Body of pancreas (tissue), 4 donors: ENCODE measurements at regions not wholly inside any gene's neighbourhood (a gene's known extent, or its start where the extent isn't known, plus 50 kb on each side); places are given as distances from the start of the nearest gene placed in this dataset.

Experiments used
- ATAC-seq: fragments of 150-250 bp; one replicate; pipeline ENCODE4 v1.9.1; 2016
- DNase-seq, 4 donors: peaks; one replicate each; pipeline ENCODE4 v3.0.0-alpha.2; 2019
- H3K27ac ChIP-seq, 4 donors: fragments of 200-600 bp; sonication (generic); 1 replicate in 3 of 4; 2 replicates in 1 of 4; pipeline versions ENCODE4 v1.5.1 to v1.6.1; 2016 to 2019; ENCODE audit warnings: mild to moderate bottlenecking in 1 of 4, mixed read lengths in 1 of 4, moderate library complexity in 1 of 4
- H3K27me3 ChIP-seq, 2 donors: fragments of 200-600 bp; sonication (generic); one replicate each; pipeline ENCODE4 v1.6.0; 2016; ENCODE audit warnings: mild to moderate bottlenecking in 1 of 2
- H3K36me3 ChIP-seq, 2 donors: fragments of 200-600 bp; sonication (generic); replicated peaks in 1 of 2; 2 replicates each; pipeline ENCODE4 v1.5.1; 2016; ENCODE audit warnings: low read depth in 2 of 2; ENCODE audit not compliant: insufficient read depth in 1 of 2
- H3K4me1 ChIP-seq: fragments of 200-600 bp; sonication (generic); one replicate; pipeline ENCODE4 v1.6.0; 2016
- H3K4me3 ChIP-seq, 2 donors: fragments of 200-600 bp; sonication (generic); 1 replicate in 1 of 2; 2 replicates in 1 of 2; pipeline ENCODE4 v1.5.1; 2016 to 2019
- H3K9me3 ChIP-seq, 3 donors: fragments of 200-600 bp; sonication (generic); 1 replicate in 2 of 3; 2 replicates in 1 of 3; pipeline ENCODE4 v1.5.1; 2016
- CTCF ChIP-seq, 7 experiments: fragments of 450-650 bp in 4 of 7; fragments of 200-600 bp in 3 of 7; sonication (generic) in 3 of 7; IDR thresholded peaks; one replicate each; pipeline ENCODE4 v1.5.1; 2016 to 2019; ENCODE audit warnings: antibody characterized with exemption in 7 of 7
- POLR2A ChIP-seq, 3 donors: fragments of 450-650 bp; IDR thresholded peaks; one replicate each; pipeline ENCODE4 v1.6.1; 2016; ENCODE audit warnings: antibody characterized with exemption in 3 of 3, mild to moderate bottlenecking in 2 of 3
- WGBS, 2 donors: methylation state at CpG; one replicate each; pipeline ENCODE4 v1.1.5; 2017; 5-methylcytosine and 5-hydroxymethylcytosine counted together
- intact Hi-C: fragments of 100-400 bp; cut with DNase I; formaldehyde crosslinking; loops from one replicate; pipeline ENCODE4 v1.15.1; 2023

- intact Hi-C loops: no loop called here
- no peaks in the 10 kb centered on the region for H3K36me3 ChIP-seq
- H3K27me3 ChIP-seq: no peaks in the 10 kb centered on the region
- no peak for TF ChIP-seq POLR2A (IDR thresholded peaks at IDR 0.05)
- no peak for TF ChIP-seq CTCF (IDR thresholded peaks at IDR 0.05)
- no peak overlapping the region for H3K4me3 ChIP-seq
- no peaks in the 10 kb centered on the region for H3K4me1 ChIP-seq
- ATAC-seq: no peak
- DNase-seq: no peak
- H3K27ac ChIP-seq: no peak overlapping the region
- no peaks in the 10 kb centered on the region for H3K9me3 ChIP-seq
Measured at GRCh38 chr4:12573716-12574115, 910.4 kb downstream of the RAB28 start.

GRCh38 chr4:12562476-12563140 lies 921.5 kb downstream of the RAB28 start:
- no peaks in the 10 kb centered on the region for H3K4me1 ChIP-seq
- intact Hi-C loops: no loop called here
- no peak for ATAC-seq
- no peak overlapping the region for H3K4me3 ChIP-seq
- no peaks in the 10 kb centered on the region for H3K9me3 ChIP-seq
- H3K27ac ChIP-seq: no peak overlapping the region
- no peaks in the 10 kb centered on the region for H3K27me3 ChIP-seq
- WGBS, 2 donors: 63 to 69% methylated on average over 3 of the region's 3 CpGs
- DNase-seq: no peak
- TF ChIP-seq POLR2A (IDR thresholded peaks at IDR 0.05): no peak
- TF ChIP-seq CTCF (IDR thresholded peaks at IDR 0.05): no peak
- H3K36me3 ChIP-seq: no peaks in the 10 kb centered on the region

GRCh38 chr4:12562021-12562420 lies 922.1 kb downstream of the RAB28 start:
- Histone ChIP-seq H3K4me1 (no peaks in the 10 kb centered on the region), H3K27me3 (no peaks in the 10 kb centered on the region), H3K27ac (no peak overlapping the region), H3K9me3 (no peaks in the 10 kb centered on the region), H3K4me3 (no peak overlapping the region), H3K36me3 (no peaks in the 10 kb centered on the region)
- no peak for TF ChIP-seq POLR2A (IDR thresholded peaks at IDR 0.05)
- no peak for TF ChIP-seq CTCF (IDR thresholded peaks at IDR 0.05)
- DNase-seq (no peak), ATAC-seq (no peak)
- intact Hi-C loops: no loop called here

GRCh38 chr4:12555011-12555410 lies 929.1 kb downstream of the RAB28 start:
- no peaks in the 10 kb centered on the region for H3K4me1 ChIP-seq
- 61 to 66% methylated on average over 4 of the region's 4 CpGs for WGBS, 2 donors
- no peaks in the 10 kb centered on the region for H3K36me3 ChIP-seq
- intact Hi-C loops: no loop called here
- ATAC-seq (no peak), DNase-seq (no peak)
- H3K4me3 ChIP-seq: no peak overlapping the region
- TF ChIP-seq POLR2A (IDR thresholded peaks at IDR 0.05): no peak
- TF ChIP-seq CTCF (IDR thresholded peaks at IDR 0.05): no peak
- no peaks in the 10 kb centered on the region for H3K27me3 ChIP-seq
- H3K27ac ChIP-seq: no peak overlapping the region
- no peaks in the 10 kb centered on the region for H3K9me3 ChIP-seq

- H3K27ac ChIP-seq: no peak overlapping the region
- ATAC-seq (no peak), DNase-seq (no peak)
- no peaks in the 10 kb centered on the region for H3K9me3 ChIP-seq
- TF ChIP-seq CTCF (IDR thresholded peaks at IDR 0.05): no peak
- no peak for TF ChIP-seq POLR2A (IDR thresholded peaks at IDR 0.05)
- H3K4me1 ChIP-seq: no peaks in the 10 kb centered on the region
- no peaks in the 10 kb centered on the region for H3K27me3 ChIP-seq
- H3K36me3 ChIP-seq: no peaks in the 10 kb centered on the region
- intact Hi-C loops: no loop called here
- H3K4me3 ChIP-seq: no peak overlapping the region
- 35 to 53% methylated on average over 4 of the region's 4 CpGs for WGBS, 2 donors
Measured at GRCh38 chr4:12548678-12549077, 935.5 kb downstream of the RAB28 start.
